Right atrium auricular region (tissue), 2 donors: ENCODE measurements at regions not wholly inside any gene's neighbourhood (a gene's known extent, or its start where the extent isn't known, plus 50 kb on each side); places are given as distances from the start of the nearest gene placed in this dataset.

Source experiments
- DNase-seq: peaks from one replicate; pipeline ENCODE4 v3.0.0-alpha.2; 2019; ENCODE audit warnings: low spot score
- H3K27ac ChIP-seq, 2 donors: fragments of 200-600 bp; sonication (generic); 1 replicate in 1 of 2; 2 replicates in 1 of 2; pipeline ENCODE4 v1.5.1; 2016 to 2019
- H3K27me3 ChIP-seq, 2 donors: fragments of 200-600 bp; sonication (generic); one replicate each; pipeline versions ENCODE4 v1.5.1 to v1.6.0; 2017 to 2019
- H3K36me3 ChIP-seq: fragments of 200-600 bp; sonication (generic); one replicate; pipeline ENCODE4 v1.5.1; 2016
- H3K4me1 ChIP-seq, 2 donors: fragments of 200-600 bp; sonication (generic); one replicate each; pipeline versions ENCODE4 v1.5.1 to v1.6.0; 2017 to 2019
- H3K4me3 ChIP-seq, 2 donors: fragments of 200-600 bp; sonication (generic); 1 replicate in 1 of 2; 2 replicates in 1 of 2; pipeline ENCODE4 v1.5.1; 2017 to 2019; ENCODE audit warnings: mild to moderate bottlenecking in 1 of 2, moderate library complexity in 1 of 2
- H3K9me3 ChIP-seq, 2 donors: fragments of 200-600 bp; sonication (generic); one replicate each; pipeline ENCODE4 v1.5.1; 2019
- TF ChIP-seq, protein P1 (sequence below), 2 donors: fragments of 200-600 bp; sonication (generic); IDR thresholded peaks; one replicate each; pipeline ENCODE4 v1.5.1; 2019; ENCODE audit warnings: antibody characterized with exemption in 2 of 2

DNA sequence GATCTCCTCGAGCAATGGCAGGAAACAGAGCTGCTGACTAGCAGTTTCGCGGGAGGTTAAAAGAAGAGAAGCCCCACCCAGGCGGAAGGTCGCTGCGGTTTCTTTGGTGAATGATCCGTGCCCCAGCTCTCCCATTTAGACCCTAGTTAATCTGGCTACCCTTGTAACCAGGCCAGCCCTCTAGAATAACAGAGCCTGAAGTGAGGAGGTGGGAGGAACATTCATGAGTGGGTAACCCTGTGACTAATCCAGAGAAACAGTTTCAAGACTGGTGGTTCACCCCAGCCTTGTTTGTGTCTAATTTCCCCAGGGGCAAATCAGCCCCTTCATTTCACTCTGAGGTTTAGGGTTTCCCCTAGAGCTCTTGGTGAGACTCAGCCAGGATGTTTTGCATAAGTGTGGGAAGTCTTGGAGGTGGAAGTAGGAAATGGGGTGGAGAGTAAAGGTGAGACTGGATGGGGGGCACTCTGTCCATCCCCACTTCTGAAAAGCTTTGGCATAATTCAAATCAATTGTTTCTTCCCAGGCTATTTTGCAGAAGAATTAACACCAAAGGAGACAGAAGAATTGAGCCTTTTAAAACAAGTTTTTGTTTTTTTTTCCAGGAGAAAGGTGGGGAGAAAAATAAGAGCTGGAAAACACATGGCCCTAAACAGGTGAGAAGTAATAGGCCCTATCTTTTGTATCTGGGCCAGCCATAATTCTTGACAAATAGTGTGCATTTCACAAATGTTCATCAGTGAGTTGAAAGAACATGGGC lies 303.1 kb downstream of the RPLP1 start:
- TF ChIP-seq, protein P1, sequence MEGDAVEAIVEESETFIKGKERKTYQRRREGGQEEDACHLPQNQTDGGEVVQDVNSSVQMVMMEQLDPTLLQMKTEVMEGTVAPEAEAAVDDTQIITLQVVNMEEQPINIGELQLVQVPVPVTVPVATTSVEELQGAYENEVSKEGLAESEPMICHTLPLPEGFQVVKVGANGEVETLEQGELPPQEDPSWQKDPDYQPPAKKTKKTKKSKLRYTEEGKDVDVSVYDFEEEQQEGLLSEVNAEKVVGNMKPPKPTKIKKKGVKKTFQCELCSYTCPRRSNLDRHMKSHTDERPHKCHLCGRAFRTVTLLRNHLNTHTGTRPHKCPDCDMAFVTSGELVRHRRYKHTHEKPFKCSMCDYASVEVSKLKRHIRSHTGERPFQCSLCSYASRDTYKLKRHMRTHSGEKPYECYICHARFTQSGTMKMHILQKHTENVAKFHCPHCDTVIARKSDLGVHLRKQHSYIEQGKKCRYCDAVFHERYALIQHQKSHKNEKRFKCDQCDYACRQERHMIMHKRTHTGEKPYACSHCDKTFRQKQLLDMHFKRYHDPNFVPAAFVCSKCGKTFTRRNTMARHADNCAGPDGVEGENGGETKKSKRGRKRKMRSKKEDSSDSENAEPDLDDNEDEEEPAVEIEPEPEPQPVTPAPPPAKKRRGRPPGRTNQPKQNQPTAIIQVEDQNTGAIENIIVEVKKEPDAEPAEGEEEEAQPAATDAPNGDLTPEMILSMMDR (IDR thresholded peaks at IDR 0.05) = no peak
- H3K27ac ChIP-seq = no peak overlapping the region
- H3K4me1 ChIP-seq = peaks cover 0 to 4% of the 10 kb centered on the region in 2 donors
- H3K9me3 ChIP-seq = peaks cover 0 to 8% of the 10 kb centered on the region in 2 donors
- no peak for DNase-seq
- no peaks in the 10 kb centered on the region for H3K36me3 ChIP-seq
- H3K27me3 ChIP-seq = no peaks in the 10 kb centered on the region
- H3K4me3 ChIP-seq = no peak overlapping the region

DNA sequence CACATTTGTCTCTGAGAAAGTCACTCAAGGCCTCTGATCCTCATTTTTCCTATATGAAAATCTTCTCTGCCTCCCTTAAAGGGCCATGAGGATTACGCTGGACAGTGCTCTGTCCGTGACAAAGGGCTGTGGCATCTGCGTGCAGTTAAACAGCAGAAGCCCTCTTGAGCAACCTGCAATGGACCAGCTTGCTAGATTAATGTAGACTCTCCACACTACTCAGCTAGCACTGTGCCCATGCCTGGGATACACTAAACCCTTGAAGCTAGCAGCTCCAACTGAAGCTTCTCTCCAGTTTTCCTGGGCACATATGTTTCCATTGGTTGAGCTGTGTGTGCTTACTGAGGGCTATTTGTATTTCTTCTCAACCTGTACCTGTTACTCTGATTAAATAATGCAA lies 303.8 kb downstream of the RPLP1 start:
- Histone ChIP-seq H3K9me3 (peaks cover 0 to 8% of the 10 kb centered on the region in 2 donors), H3K4me1 (peaks cover 0 to 4% of the 10 kb centered on the region in 2 donors), H3K27me3 (no peaks in the 10 kb centered on the region), H3K27ac (no peak overlapping the region), H3K36me3 (no peaks in the 10 kb centered on the region), H3K4me3 (no peak overlapping the region)
- DNase-seq = no peak
- TF ChIP-seq, protein P1 (IDR thresholded peaks at IDR 0.05) = no peak

DNA sequence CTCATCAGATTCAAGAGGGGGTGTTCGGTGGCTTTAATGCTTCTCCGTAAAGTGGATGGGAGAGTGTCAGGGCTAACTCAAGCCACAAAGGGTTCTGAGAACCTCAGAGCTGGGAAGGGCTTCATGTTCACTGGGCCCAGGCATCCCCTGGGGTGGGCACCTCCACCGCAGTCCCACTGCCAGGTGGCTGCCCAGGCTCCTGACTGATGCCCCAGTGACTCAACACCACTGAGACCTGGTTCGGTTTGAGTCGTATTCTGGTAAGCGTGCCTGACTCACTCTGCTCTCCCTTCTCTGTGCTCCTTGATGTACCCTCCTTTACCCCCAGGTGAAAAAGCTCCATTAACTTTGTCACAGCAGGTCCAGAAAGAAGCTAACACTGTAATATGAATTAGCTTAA lies 304.6 kb downstream of the RPLP1 start:
- no peak overlapping the region for H3K4me3 ChIP-seq
- H3K4me1 ChIP-seq = peaks cover 0 to 4% of the 10 kb centered on the region in 2 donors
- peaks cover 0 to 8% of the 10 kb centered on the region in 2 donors for H3K9me3 ChIP-seq
- no peaks in the 10 kb centered on the region for H3K36me3 ChIP-seq
- no peaks in the 10 kb centered on the region for H3K27me3 ChIP-seq
- TF ChIP-seq, protein P1 (IDR thresholded peaks at IDR 0.05) = no peak
- H3K27ac ChIP-seq = no peak overlapping the region
- DNase-seq = no peak

GRCh38 chr15:69758291-69758771 lies 305.7 kb downstream of the RPLP1 start:
- TF ChIP-seq, protein P1 (IDR thresholded peaks at IDR 0.05) = no peak
- H3K27me3 ChIP-seq = no peaks in the 10 kb centered on the region
- H3K4me1 ChIP-seq = peaks cover 0 to 4% of the 10 kb centered on the region in 2 donors
- no peak for DNase-seq
- peaks cover 0 to 3% of the 10 kb centered on the region in 2 donors for H3K9me3 ChIP-seq
- H3K27ac ChIP-seq = no peak overlapping the region
- H3K4me3 ChIP-seq = no peak overlapping the region
- no peaks in the 10 kb centered on the region for H3K36me3 ChIP-seq

DNA sequence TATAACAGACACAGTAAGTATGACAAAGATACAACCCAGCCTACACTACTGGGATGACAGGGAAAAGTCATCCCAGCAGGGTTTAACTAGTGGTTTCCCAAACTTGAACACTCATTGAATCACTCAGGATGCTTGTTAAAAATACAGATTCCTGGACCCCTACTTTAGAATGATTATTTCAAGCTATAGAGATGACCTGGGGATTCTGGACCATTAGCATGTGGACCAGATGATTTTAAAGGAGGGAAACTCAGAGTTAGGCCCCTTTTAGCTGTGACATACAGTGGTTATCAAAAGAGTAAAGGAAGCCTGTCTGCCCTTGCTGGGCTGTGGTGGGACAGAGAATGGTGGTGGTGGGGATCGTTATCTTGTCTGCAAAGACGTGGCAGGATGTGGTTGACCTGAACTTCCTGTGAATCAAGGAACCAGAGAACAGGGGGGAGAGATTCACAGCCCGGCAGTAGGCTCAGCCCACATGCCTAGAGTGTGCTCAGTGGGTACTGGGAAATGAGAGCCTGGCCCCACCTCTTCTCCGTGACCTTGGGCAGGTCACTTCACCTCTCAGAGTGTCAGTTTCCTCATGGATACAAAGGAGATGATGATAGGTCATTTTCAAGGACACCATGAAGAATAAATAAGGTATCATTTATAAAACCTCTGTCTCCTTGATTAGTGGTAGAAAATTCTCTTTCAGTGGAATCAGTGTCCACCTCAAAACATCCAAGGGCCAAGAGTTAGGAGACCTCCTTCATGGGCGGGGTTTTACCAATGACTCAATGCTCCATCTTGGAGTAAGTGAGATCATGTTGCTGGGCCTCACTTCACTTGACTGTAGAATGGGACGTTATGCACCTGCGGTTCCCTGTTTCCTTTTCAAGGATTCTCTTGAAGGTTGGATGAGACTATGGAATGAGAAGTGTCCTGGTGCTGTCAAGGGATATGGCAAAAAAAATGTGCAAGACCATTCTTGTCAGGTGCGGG lies 306.5 kb downstream of the RPLP1 start:
- Histone ChIP-seq H3K36me3 (no peaks in the 10 kb centered on the region), H3K27me3 (no peaks in the 10 kb centered on the region), H3K27ac (no peak overlapping the region), H3K4me1 (peaks cover 0 to 4% of the 10 kb centered on the region in 2 donors), H3K4me3 (no peak overlapping the region), H3K9me3 (no peaks in the 10 kb centered on the region)
- TF ChIP-seq, protein P1 (IDR thresholded peaks at IDR 0.05) = no peak
- no peak for DNase-seq
